MM.1S (cell line): ENCODE measurements at regions not wholly inside any gene's neighbourhood (a gene's known extent, or its start where the extent isn't known, plus 50 kb on each side); places are given as distances from the start of the nearest gene placed in this dataset.
A peak's percentile ranks its signal among the peaks of the same experiment; 100 is the strongest.

Experiments used
- DNase-seq: peaks from one replicate; pipeline ENCODE4 v3.0.0-alpha.2; 2015
- H2AFZ ChIP-seq: fragments of 300-600 bp; sonication (generic); 2 replicates; pipeline ENCODE4 v1.6.0; 2016; ENCODE audit warnings: antibody characterized with exemption, low read length
- H3F3A ChIP-seq: fragments of 300-600 bp; sonication (generic); 2 replicates; pipeline ENCODE4 v1.6.1; 2016; ENCODE audit warnings: mild to moderate bottlenecking, antibody characterized with exemption, low read length, moderate library complexity, mixed read lengths; ENCODE audit not compliant: insufficient read depth
- H3K27ac ChIP-seq: fragments of 300-600 bp; sonication (generic); 2 replicates; pipeline ENCODE4 v1.5.1; 2016; ENCODE audit warnings: mild to moderate bottlenecking, low read length
- H3K27me3 ChIP-seq: fragments of 300-600 bp; sonication (generic); replicated peaks from 2 replicates; pipeline ENCODE4 v1.6.0; 2016; ENCODE audit warnings: low read length; ENCODE audit not compliant: insufficient read depth
- H3K36me3 ChIP-seq: fragments of 300-600 bp; sonication (generic); replicated peaks from 2 replicates; pipeline ENCODE4 v1.6.1; 2016; ENCODE audit warnings: mild to moderate bottlenecking, low read length, mixed read lengths; ENCODE audit not compliant: insufficient read depth
- H3K4me1 ChIP-seq: fragments of 300-600 bp; sonication (generic); 2 replicates; pipeline ENCODE4 v1.6.1; 2016; ENCODE audit warnings: low read length, mixed read lengths
- H3K4me2 ChIP-seq: fragments of 300-600 bp; sonication (generic); 2 replicates; pipeline ENCODE4 v1.6.0; 2016; ENCODE audit warnings: low read depth, low read length
- H3K4me3 ChIP-seq: fragments of 300-600 bp; sonication (generic); 2 replicates; pipeline ENCODE4 v1.5.1; 2016; ENCODE audit warnings: low read length, mixed read lengths
- H3K79me2 ChIP-seq: fragments of 300-600 bp; sonication (generic); 2 replicates; pipeline ENCODE4 v1.6.1; 2016; ENCODE audit warnings: mixed run types, low read length, mixed read lengths
- H3K9ac ChIP-seq: fragments of 300-600 bp; sonication (generic); 2 replicates; pipeline ENCODE4 v1.6.1; 2016; ENCODE audit warnings: low read length, mixed read lengths
- H3K9me2 ChIP-seq: fragments of 300-600 bp; sonication (generic); replicated peaks from 2 replicates; pipeline ENCODE4 v1.6.1; 2016; ENCODE audit warnings: mild to moderate bottlenecking, low read length, mixed read lengths; ENCODE audit not compliant: insufficient read depth
- H3K9me3 ChIP-seq: fragments of 300-600 bp; sonication (generic); replicated peaks from 2 replicates; pipeline ENCODE4 v1.6.1; 2016; ENCODE audit warnings: mild to moderate bottlenecking, low read length, mixed read lengths; ENCODE audit not compliant: insufficient read depth
- H4K20me1 ChIP-seq: fragments of 300-600 bp; sonication (generic); 2 replicates; pipeline ENCODE4 v1.6.1; 2016; ENCODE audit warnings: mild to moderate bottlenecking, low read length, moderate library complexity, mixed read lengths; ENCODE audit not compliant: insufficient read depth
- CTCF ChIP-seq: fragments of 300-600 bp; sonication (generic); IDR thresholded peaks from 2 replicates; pipeline ENCODE4 v1.5.1; 2016; ENCODE audit warnings: antibody characterized with exemption, low read length, mixed read lengths
- EZH2 ChIP-seq: fragments of 300-600 bp; sonication (generic); optimal IDR thresholded peaks from 2 replicates; pipeline ENCODE3; 2017; ENCODE audit warnings: low read depth, mild to moderate bottlenecking, antibody characterized with exemption, low read length, mixed read lengths
- EZH2phosphoT487 ChIP-seq: fragments of 300-600 bp; sonication (generic); IDR thresholded peaks from 2 replicates; pipeline ENCODE4 v1.6.1; 2018; ENCODE audit warnings: antibody characterized with exemption, low read length

- H3K27ac ChIP-seq, result no peak overlapping the region
- TF ChIP-seq EZH2 (no peak), CTCF (no peak), EZH2phosphoT487 (no peak)
- H3K9ac ChIP-seq, result no peak overlapping the region
- no peak overlapping the region for H3K4me3 ChIP-seq
- H3K4me1 ChIP-seq, result peaks cover 23% of the 10 kb centered on the region
- no peak for DNase-seq
- H4K20me1 ChIP-seq, result no peaks in the 10 kb centered on the region
- no peaks in the 10 kb centered on the region for H3K9me3 ChIP-seq
- no peak overlapping the region for H3K4me2 ChIP-seq
- no peaks in the 10 kb centered on the region for H3K79me2 ChIP-seq
- no peaks in the 10 kb centered on the region for H3K36me3 ChIP-seq
- H2AFZ ChIP-seq, result no peak overlapping the region
- no peaks in the 10 kb centered on the region for H3K27me3 ChIP-seq
- no peaks in the 10 kb centered on the region for H3K9me2 ChIP-seq
- H3F3A ChIP-seq, result peaks cover 16% of the 10 kb centered on the region
Measured at GRCh38 chr5:168182269-168182668, 109.2 kb upstream of the WWC1 start.

- H3K9me3 ChIP-seq, result no peaks in the 10 kb centered on the region
- no peaks in the 10 kb centered on the region for H3K9me2 ChIP-seq
- H3K27me3 ChIP-seq, result no peaks in the 10 kb centered on the region
- peak overlapping the region; percentile 60 for H3K4me2 ChIP-seq
- TF ChIP-seq CTCF (no peak), EZH2 (no peak), EZH2phosphoT487 (no peak)
- H4K20me1 ChIP-seq, result no peaks in the 10 kb centered on the region
- H3K4me1 ChIP-seq, result peaks cover 23% of the 10 kb centered on the region
- no peak overlapping the region for H3K4me3 ChIP-seq
- no peaks in the 10 kb centered on the region for H3K36me3 ChIP-seq
- H3K9ac ChIP-seq, result peak overlapping the region; percentile 19; the same call in 1 of the 2 replicates
- H3F3A ChIP-seq, result peaks cover 16% of the 10 kb centered on the region
- no peaks in the 10 kb centered on the region for H3K79me2 ChIP-seq
- peak overlapping the region; percentile 71 for H3K27ac ChIP-seq
- H2AFZ ChIP-seq, result peak overlapping the region; percentile 24; the same call in 1 of the 2 replicates
- peak; percentile 80 for DNase-seq
Measured at GRCh38 chr5:168184103-168184502, 107.3 kb upstream of the WWC1 start.

- Histone ChIP-seq H4K20me1 (no peaks in the 10 kb centered on the region), H3F3A (peaks cover 16% of the 10 kb centered on the region), H3K9me2 (no peaks in the 10 kb centered on the region), H3K9me3 (no peaks in the 10 kb centered on the region), H3K36me3 (no peaks in the 10 kb centered on the region), H3K27ac (no peak overlapping the region), H3K4me2 (no peak overlapping the region), H3K4me3 (no peak overlapping the region), H3K79me2 (no peaks in the 10 kb centered on the region), H3K27me3 (no peaks in the 10 kb centered on the region), H2AFZ (no peak overlapping the region), H3K9ac (no peak overlapping the region), H3K4me1 (peaks cover 23% of the 10 kb centered on the region)
- TF ChIP-seq EZH2phosphoT487 (no peak), CTCF (no peak), EZH2 (no peak)
- DNase-seq, result no peak
Measured at GRCh38 chr5:168186289-168187074, 105.0 kb upstream of the WWC1 start.
